Stimulated activated CD4-positive, alpha-beta T cell treated with anti-CD3 and anti-CD28 coated beads, Interleukin-1b, Interleukin-23, amount 100 ng/mL, for 1 hour (primary cell): ENCODE measurements at regions not wholly inside any gene's neighbourhood (a gene's known extent, or its start where the extent isn't known, plus 50 kb on each side); places are given as distances from the start of the nearest gene placed in this dataset.

ENCODE experiments used
- DNase-seq, 2 donors: peaks; one replicate each; pipeline ENCODE4 v3.0.0-alpha.2; 2020; ENCODE audit warnings: low read depth in 2 of 2

DNA sequence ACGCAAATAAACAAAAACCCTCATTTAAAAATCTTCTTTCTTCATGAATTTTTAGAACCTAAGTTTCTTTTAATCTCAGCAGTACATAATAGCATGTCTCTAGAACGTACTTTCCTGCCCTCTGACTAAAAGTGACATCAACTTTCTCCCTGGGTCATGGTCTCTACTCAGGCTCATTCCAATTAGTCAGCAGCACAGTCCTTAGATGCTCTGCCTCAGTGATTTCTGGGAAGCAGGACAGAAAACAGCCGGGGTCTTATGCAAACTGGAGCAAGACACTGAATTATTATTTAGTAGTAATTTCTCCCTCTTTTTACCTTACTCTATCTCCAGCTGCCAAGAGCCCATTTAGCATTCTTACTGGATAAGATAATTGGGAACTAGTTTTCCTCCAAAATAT is 365.2 kb downstream of the TUSC7 start:
- DNase-seq, result no peak

DNA sequence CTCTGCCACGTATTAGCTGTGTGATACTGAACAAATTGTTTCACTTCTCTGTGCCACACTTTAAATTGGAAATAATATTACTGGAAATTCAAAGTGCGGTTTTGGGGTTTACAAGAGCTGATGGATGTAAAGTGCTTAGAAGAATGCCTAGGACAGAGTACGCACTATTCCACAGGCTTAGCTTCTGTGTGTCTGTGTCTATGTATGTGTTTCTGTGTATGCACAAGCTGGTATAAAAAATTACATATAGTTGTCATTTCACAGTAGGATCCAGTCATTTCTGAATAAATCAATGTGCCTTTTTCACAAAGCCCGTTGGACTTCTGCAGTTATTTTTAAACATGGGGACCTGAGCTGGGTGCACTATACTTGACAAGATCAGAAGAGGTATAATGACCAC is 370.4 kb downstream of the TUSC7 start:
- DNase-seq, result no peak

DNA sequence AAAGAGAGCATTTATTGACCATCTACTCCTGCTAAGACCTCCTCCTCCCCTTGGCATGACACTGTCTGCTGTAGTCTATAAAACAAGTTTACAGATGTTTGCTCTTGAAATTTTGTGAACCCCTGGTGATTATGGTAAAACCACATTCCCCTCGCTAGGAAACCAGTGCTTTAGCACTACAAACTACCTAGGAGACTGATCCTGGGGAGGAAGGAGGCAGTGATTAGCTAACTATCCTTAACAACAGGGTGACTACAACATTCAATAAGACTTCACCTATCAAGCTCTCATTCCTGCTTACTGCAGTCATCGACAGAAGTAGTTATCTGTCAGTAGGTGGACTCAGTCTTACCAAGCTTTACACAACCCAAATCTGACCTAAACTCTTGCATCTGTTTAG is 371.3 kb downstream of the TUSC7 start:
- DNase-seq, result no peak

DNA sequence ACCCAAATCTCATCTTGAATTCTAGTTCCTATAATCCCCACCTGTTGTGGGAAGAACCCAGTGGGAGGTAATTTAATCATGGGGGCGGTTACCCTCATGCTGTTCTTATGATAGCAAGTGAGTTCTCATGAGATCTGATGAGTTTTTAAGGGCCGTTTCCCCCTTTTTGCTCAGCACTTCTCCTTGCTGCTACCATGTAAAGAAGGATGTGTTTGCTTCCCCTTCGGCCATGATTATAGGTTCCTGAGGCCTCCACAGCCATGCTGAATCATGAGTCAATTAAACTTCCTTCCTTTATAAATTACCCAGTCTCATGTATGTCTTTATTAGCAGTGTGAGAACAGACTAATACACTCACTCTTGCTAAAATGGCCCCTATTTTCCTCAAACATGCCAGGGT is 374.7 kb downstream of the TUSC7 start:
- DNase-seq, result no peak

DNA sequence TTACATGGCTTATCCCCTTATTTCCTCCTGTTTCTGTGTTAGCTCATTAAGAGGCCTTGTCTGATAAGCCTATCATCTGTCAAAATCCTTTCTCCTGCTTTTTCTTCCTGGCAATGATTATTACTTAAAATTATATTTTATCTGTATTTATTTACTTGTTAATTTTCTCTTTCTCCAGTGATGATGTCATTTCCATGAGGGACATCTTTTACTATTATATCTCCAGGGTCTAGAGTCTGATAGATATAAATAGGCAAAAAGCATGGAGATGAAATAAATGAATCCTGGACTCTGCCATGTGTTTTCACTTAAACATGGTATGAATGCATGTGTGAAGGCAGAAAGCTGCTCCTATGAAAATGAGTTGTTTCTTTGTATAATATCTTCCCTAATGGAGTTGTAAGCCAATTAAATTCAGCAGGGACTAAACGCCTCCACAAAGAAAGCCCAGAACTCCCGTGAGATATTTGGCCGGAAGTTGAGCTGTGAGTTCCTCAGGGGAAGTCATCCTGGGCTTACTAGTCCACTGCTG is 375.2 kb downstream of the TUSC7 start:
- DNase-seq, result no peak

DNA sequence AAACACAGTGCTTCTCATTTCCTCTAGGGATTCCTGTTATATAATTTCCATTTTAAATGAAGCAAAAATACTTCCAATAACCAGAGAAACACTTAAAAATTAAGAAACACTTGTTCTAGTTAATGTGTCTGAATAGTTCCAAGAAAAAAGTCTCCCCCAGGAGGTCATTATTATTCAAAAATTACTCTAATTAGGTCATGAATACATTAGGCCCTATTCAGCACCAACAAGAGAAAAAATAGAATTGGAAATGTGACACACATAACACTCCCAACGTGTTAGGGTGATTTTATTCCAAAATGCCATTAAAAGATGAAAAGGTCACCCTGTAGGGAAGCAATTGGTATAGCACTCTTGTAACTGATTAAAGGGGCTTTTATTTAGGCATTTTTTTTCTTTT is 382.1 kb downstream of the TUSC7 start:
- no peak for DNase-seq

DNA sequence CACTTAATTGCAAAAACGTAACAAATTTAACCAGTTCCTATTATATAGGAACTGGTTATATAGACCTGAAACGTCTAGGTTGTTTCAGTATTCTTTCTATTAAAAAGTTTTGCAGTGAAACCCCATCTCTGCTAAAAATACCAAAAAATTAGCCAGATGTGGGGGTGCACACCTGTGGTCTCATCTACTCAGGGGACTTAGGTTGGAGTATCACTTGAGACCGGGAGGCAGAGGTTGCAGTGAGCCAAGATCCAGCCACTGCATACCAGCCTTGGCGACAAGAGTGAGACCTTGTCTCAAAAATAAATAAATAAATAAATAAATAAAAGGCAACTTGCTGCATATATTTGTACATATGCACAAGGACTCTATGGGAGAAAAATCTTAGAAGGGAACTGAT is 387.0 kb downstream of the TUSC7 start:
- no peak for DNase-seq

DNA sequence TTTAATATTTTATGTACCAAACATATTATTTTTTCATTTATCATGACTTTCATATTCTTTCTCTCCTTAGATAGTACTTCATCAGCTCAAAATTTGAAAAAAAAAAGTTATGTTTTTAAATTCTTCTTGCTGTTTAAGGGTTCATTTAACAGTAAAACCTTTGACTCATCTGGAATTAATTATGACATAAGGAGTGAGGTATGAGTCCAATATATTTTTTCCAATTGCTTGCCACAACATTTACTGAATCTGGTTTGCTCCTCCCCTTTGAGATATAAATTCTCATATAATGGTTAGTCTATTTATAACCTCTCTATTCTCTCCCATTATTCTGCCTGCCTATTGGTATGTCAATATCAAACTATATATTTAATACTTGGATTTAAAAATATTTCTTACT is 387.8 kb downstream of the TUSC7 start:
- DNase-seq, result no peak

DNA sequence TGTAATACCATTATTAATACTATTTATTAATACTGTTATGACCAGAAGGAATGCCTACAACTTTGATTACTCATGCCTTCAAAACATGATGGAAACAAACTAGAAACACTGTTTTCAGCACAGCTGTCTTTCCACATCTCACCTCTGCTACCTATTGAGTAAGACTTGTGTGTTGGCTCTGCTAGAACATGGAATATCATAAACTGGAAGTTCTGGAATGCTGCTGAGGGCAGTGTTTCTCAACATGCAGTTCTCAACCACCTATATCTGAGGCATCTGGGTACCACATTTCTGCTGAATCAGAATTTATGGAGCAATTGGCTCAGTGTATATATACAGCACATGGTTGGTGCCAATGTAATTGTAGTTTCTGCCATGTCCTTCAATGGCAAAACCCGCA is 392.1 kb downstream of the TUSC7 start:
- DNase-seq, result no peak

DNA sequence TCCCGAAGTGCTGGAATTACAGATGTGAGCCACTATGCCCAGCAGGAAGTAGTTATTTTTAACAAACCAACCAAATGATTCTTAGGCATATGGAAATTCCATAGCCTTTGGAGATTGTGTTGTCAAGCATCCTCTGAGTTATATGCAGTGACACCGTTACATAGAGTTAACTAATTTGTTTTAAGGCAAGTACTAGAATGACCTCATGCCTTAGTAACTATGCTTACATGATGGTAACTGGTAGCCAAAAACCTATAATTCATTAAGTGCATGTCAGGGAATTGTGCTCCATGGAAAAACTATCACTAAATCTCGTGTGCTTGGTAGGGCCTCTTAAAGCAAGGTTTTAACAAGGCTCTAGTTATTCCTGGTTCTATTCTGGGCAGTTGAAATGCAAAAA is 392.8 kb downstream of the TUSC7 start:
- no peak for DNase-seq

DNA sequence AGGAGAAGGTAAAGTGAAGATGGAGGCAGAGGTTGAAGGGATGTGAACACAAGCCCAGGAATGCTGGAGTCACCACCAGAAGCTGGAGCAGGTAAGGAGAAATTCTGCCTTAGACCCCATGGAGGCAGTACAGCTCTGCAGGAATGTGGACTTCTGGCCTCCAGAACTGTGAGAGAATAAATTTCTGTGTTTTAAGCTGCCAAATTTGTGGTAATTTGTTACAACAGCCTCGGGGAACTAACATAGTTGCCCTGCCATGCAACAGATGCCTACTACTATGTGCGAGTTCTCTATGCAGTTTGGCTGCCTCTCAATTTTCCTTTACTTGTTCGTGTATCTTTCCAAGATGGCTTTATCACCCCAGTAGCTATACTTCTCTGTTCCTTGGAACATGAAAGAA is 394.1 kb downstream of the TUSC7 start:
- DNase-seq, result no peak

DNA sequence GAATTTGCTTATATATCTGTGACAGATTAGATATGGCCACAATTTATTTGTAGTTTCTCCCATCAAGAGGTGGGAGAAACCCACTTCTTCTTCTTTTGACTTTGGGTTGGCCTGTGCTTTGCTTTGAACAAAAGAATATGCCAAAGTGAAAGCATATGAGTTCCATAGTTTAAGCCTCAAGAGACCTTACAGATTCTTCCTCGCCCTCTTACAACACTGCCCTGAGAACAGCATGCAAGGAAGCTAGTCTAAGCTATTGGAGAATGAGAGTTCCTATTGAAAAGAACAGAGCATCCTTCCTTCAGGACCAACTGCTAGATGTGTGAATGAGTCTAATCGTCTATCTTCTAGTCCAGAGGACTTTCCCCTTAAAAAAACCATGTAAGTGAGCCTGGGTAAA is 394.8 kb downstream of the TUSC7 start:
- DNase-seq, result no peak

DNA sequence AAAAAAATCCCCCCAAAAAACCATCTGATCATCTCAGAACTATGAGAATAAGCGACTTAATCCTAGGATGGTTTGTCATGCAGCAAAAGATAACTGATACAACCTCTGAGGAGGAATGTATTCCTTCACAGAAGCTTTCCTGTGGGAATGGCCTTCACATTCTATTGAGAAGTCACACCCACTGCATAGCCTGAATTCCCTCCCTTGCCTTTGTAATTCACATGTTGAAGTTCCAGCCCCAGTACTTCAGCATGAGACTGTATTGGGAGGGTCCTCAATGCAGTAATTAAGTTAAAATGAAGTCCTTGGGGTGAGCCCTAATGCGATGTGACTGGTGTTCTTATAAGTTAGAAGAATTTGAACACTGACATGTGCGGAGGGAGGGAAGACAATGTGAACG is 395.2 kb downstream of the TUSC7 start:
- no peak for DNase-seq

DNA sequence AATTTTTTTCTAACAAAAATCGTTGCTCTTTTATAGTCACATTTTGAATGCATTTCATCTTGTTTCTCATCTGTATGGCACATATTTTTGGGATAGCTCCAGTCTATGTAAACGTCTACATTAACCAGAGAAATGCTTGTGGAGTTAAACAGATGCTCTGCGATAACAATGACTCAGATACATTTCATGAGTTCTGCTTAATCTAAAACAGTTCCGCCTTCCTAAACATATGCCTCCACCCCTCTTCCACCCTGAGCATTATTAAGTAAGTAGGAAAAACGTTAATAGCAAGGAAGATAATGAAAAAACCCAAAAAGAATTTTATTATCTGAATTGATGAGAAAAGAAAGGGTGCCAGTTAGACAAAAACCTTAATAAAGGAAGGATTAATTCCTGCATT is 396.1 kb downstream of the TUSC7 start:
- DNase-seq, result no peak

DNA sequence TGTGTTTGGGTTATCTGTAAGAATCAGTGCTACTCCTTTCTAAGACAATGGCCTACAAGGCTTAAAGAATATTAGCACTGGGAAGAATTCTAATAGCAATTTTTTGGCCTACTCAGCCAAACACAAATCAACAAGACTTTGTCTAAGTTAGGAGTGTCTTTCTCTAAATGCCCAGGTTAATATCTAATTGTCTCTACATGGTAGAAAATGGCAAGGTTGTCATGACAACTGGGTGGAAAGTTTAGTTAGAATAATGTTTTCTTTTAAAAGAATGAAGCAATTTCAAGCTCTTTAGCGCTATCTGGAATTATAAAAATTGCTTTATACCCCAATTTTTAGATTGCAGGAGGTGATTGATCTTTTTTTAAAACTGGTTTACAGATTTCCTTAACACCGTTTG is 396.8 kb downstream of the TUSC7 start:
- no peak for DNase-seq

DNA sequence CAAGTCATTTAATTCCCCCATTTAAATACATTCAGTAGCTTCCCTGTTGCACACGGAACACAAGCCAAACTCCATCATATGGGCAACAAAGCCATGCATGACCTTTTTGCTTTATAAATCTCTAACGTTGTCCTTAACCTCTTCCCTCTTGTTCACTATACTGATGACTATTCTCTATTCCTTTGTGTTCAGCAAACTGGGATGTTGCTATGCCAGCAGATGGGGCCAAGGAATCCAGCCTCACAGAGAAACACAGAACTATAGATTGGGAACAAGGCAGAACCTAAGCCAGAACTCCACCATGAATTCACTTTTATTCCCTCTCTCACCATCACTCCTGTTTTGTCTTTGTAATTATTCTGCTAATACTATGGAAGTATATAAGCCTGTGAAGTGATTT is 398.4 kb downstream of the TUSC7 start:
- DNase-seq, result no peak

DNA sequence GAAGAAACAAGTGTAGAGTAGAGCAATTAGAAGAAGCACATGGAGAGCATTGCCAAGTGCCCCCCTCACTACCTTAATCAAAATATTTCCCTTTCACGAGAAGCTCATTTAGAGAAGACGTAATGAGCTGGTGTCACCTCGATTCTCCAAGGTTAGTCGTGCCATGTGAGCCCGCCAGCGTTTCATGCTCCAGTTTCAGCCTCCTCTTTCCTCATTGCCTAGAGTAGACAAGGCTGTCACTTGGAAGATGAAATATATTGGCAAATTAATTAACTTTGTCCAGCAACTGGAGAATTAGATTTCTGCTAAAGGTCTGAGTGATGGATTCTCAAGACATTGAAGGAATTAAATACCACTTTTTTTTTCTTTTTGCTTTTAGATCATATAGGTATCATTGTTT is 399.6 kb downstream of the TUSC7 start:
- DNase-seq, result no peak

DNA sequence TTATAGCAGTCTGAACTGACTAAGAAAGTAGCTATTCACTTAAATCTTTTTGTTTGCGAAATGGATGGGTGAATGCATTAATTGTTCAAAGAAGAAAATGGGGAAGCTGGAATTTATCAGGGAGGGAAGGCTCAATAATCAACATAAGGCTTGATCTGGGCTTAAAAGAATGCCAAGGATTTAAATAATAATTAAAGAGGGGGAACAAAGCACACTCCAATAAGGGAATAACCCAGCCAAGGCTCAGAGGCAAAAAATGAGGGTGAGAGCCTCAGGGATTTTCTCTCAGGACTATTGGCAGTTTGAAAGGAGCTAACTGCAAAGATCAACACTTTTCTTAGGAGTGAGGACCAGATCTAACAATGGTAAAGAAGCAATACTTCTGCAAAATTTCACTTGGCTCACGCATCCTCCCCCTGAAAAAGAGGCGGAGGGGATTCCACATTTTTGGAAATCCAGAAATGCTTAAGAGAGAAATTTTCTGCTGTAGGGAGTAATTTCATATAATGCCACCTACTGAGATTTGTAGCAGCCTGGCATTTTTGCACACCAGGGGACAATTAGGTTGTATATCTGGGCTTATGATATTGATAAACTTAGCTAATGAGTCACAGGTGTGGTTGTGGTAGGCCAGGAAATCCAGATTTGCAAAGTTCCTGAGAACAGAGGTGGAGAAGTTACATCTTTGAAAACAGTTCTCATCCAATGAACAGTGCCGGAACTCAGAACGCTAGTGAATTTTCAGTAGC is 405.1 kb downstream of the TUSC7 start:
- no peak for DNase-seq

DNA sequence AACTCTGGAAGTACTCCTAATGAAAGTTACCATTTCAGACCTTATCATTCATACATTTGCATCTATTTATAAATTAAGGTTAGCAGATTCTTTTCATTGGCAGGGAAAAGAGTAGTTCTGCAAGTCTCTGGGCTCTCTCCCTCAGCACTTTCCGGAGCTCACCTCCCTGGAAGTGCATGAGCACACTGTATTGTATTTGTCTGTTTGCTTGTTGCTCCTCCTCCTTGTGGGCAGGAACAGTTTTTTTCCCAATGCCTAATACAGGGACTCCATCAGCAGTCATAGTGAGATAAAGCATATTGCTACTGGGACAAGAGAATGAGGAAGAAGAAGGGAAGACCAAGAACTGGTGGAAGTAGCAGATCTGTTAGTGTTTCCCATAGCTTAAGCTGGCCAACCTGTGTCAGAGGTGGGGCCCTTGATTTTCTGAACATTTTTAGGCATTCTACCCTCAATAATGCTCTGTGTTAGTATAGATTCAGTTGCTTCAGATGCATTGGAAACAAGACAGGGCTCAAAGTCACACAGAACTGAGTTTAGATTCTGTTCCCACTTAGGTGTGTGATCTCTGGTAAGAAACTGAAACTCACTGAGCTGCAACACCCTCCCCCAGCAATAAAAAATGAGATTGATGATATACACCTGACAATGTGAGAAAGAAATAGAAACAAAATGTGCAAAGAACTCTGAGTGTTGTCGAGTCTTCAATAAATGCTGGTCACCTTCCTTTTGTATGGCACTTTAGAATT is 407.8 kb downstream of the TUSC7 start:
- no peak for DNase-seq

DNA sequence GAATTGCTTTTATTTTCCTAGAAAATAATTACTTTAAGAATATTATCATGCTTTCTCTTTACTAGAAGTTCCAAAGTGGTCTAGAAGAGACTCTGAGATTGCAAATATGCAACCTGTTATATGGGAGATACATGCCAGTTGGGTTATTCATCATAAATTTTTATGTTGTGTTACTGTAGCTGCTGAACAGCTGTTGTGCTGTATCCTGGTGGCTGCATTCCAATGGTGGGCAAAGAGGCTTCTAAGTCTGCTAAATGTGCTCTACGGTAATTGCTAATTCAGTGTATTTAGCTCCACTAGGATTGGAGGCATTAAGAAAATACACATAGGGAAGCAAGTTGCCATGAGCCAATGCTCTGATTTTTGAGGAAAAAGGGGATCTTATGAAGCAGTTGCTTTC is 409.0 kb downstream of the TUSC7 start:
- no peak for DNase-seq

DNA sequence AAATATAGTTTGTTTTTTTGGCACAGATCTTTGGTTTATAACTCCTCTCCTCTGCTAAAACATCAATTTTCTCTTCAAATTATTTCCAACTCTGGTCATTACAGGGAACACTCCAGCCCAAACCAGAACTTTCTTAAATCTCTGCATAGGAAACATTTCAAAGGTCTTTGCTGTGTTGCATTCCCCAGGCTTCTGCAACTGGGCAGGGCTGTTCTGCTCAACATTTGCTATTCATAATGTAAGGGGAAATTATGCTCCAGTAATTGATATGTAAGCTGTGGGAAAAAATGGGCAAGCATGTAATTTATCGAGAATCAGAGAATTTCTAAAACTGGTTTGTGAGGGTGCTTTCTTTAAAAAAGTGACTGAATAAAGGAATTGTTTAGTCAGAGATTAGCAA is 410.4 kb downstream of the TUSC7 start:
- no peak for DNase-seq

DNA sequence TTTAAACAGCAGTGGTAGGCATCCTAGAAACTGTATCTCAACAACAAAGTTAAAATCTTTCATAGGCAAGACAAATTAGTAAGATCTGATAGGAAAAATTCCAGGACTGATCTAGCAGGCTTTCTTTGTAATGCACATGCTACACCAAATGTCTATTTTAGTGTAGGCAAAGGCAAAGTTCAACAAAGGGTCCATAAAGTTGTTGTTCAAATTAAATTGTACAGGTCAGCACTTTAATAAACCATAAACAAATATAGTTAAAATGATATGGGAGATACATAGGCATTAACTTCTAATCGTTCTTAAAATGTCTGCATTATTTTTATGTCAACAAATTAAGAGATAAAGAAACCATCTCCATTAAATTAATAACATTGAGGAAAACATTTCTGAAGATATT is 413.0 kb downstream of the TUSC7 start:
- DNase-seq, result no peak

DNA sequence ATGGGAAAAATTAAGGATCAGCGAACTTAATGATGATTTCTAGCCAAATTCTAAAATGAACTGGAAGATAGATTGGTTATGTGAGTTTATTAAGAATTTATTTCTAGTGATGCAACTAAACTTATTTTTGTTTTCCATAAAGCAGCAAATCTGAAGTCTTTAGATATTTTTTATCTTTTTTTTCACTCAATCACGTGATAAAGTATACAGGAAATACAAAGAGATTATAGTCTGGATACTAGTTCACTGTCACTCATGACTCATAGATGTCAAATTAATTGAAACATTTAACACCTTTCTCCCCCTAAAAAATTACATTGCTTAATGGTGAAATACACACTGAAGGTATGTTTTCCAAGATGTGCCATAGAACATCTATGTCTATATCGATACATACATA is 416.9 kb downstream of the TUSC7 start:
- no peak for DNase-seq
